ENCODE measurements at regions not wholly inside any gene's neighbourhood (a gene's known extent, or its start where the extent isn't known, plus 50 kb on each side); places are given as distances from the start of the nearest gene placed in this dataset.
A peak's percentile ranks its signal among the peaks of the same experiment; 100 is the strongest.

DNA sequence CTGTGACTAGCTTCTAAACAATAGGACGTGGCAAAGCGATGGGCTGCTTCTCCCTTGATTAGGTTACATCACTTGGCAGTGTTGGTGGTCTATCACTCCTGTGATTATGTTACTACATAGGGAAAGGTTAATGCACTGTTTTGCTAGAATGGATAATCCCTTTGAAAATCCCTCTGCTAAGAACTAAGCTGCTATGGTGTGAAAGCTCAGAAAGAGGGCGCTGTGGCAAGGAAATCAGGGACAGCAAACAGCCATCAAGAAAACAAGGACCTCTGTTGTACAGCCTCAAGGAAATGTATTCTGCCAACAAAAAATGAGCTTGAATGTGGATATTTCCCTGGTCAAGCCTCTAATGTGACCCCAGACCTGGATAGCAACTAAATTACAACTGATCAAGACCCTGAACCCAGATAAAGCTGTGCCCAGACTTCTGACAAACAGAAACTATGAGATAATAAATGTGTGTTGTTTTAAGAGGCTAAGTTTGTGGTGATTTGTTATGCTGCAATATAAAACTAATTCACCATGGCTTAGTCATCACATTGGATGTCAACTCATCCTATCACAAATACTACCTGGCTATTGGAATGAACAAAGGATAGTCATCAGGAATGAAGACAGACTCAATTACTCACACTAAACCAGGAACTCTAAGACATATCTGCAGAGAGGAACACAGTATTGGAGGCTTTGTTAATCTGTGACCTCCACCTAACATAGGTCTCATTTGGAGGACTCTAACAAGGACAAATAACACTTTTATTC, 1215.9 kb downstream of the EFNA5 start:
- intact Hi-C loops (cut with micrococcal nuclease; ENCODE audit: unreplicated experiment), result loop anchor here (10.0 kb wide), 1 partner anchor 420 kb away; no protein-coding TSS in a partner anchor
- Mint-ChIP-seq H3K27ac (ENCODE audit: unreplicated experiment) (peak overlapping the region; percentile 50), H3K36me3 (ENCODE audit: insufficient read depth, unreplicated experiment) (no peaks in the 10 kb centered on the region), H3K4me1 (ENCODE audit: low read depth, unreplicated experiment) (peaks cover 15% of the 10 kb centered on the region), H3K27me3 (ENCODE audit: unreplicated experiment) (no peaks in the 10 kb centered on the region), H3K9me3 (ENCODE audit: low read depth, unreplicated experiment) (no peaks in the 10 kb centered on the region), H3K4me3 (ENCODE audit: low read depth, unreplicated experiment) (no peak overlapping the region)
- DNase-seq, result peak; percentile 41
- CTCF ChIA-PET, result interaction anchor here (0.5 to 1.5 kb wide), 13 partner anchors 12 to 905 kb away, joined by 3 to 6 read pairs (median 4); no protein-coding TSS in a partner anchor
- no TSS peak for BruUV-seq (replicated peaks)
- peak; percentile 72 for TF ChIP-seq CTCF (IDR thresholded peaks at IDR 0.05; ENCODE audit: unreplicated experiment)

DNA sequence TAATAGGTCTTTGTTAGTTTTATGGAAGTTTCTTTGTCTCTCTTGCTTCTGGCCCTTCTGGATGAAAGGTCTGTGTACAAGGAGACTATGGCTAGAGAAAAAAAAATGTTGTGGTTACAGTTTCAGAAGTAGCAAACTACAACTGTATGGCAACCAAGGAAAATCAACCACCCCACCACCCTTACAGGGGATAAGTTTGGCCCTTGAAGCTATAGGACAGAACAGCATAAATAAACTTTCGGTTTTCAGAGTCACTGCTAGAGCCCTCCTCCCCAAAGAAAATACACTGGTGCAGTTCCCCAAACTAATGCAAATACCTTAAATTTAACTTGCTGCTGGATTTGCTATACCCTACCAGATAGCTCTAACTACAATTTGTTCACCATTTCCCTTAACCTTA, 1216.7 kb downstream of the EFNA5 start:
- Mint-ChIP-seq H3K36me3 (ENCODE audit: insufficient read depth, unreplicated experiment) (no peaks in the 10 kb centered on the region), H3K27me3 (ENCODE audit: unreplicated experiment) (no peaks in the 10 kb centered on the region), H3K4me3 (ENCODE audit: low read depth, unreplicated experiment) (no peak overlapping the region), H3K4me1 (ENCODE audit: low read depth, unreplicated experiment) (peaks cover 15% of the 10 kb centered on the region), H3K9me3 (ENCODE audit: low read depth, unreplicated experiment) (no peaks in the 10 kb centered on the region), H3K27ac (ENCODE audit: unreplicated experiment) (peak overlapping the region; percentile 50)
- DNase-seq, result no peak
- intact Hi-C loops (cut with micrococcal nuclease; ENCODE audit: unreplicated experiment), result loop anchor here (10.0 kb wide), 1 partner anchor 421 kb away; no protein-coding TSS in a partner anchor
- no peak for TF ChIP-seq CTCF (IDR thresholded peaks at IDR 0.05; ENCODE audit: unreplicated experiment)
- CTCF ChIA-PET, result interaction anchor here (0.6 to 1.5 kb wide), 4 partner anchors 78 to 651 kb away, joined by 3 to 6 read pairs (median 5); no protein-coding TSS in a partner anchor
- no TSS peak for BruUV-seq (replicated peaks)

GRCh38 chr5:106451998-106452397, 1218.7 kb downstream of the EFNA5 start:
- H3K9me3 Mint-ChIP-seq (ENCODE audit: low read depth, unreplicated experiment), result no peaks in the 10 kb centered on the region
- DNase-seq, result no peak
- H3K27me3 Mint-ChIP-seq (ENCODE audit: unreplicated experiment), result no peaks in the 10 kb centered on the region
- H3K4me3 Mint-ChIP-seq (ENCODE audit: low read depth, unreplicated experiment), result no peak overlapping the region
- CTCF ChIA-PET, result no interaction called here
- BruUV-seq (replicated peaks), result no TSS peak
- H3K27ac Mint-ChIP-seq (ENCODE audit: unreplicated experiment), result no peak overlapping the region
- intact Hi-C loops (cut with micrococcal nuclease; ENCODE audit: unreplicated experiment), result loop anchor here (10.0 kb wide), 1 partner anchor 423 kb away; no protein-coding TSS in a partner anchor
- TF ChIP-seq CTCF (IDR thresholded peaks at IDR 0.05; ENCODE audit: unreplicated experiment), result no peak
- peaks cover 15% of the 10 kb centered on the region for H3K4me1 Mint-ChIP-seq (ENCODE audit: low read depth, unreplicated experiment)
- no peaks in the 10 kb centered on the region for H3K36me3 Mint-ChIP-seq (ENCODE audit: insufficient read depth, unreplicated experiment)

DNA sequence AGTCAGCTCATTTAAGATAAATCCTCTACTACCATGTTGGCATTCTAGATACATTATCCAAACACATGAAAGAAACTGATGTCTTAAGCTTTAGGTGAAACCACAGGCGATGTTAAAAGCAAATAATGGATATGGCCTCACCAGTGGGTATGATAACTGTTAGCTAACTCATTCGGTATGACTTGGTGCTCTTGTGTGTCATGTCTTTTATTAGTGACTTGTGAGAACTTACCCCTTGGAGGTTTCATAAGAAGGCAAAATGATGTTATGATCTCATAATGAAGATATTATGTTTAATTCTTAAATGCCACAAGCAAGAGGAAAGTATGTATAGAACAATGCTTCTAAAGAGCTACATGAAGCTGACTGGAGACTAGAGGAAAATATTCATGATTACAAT, 1227.0 kb downstream of the EFNA5 start:
- no peaks in the 10 kb centered on the region for H3K9me3 Mint-ChIP-seq (ENCODE audit: low read depth, unreplicated experiment)
- BruUV-seq (replicated peaks), result no TSS peak
- no peaks in the 10 kb centered on the region for H3K36me3 Mint-ChIP-seq (ENCODE audit: insufficient read depth, unreplicated experiment)
- H3K27ac Mint-ChIP-seq (ENCODE audit: unreplicated experiment), result no peak overlapping the region
- intact Hi-C loops (cut with micrococcal nuclease; ENCODE audit: unreplicated experiment), result no loop called here
- no peaks in the 10 kb centered on the region for H3K4me1 Mint-ChIP-seq (ENCODE audit: low read depth, unreplicated experiment)
- no peak for TF ChIP-seq CTCF (IDR thresholded peaks at IDR 0.05; ENCODE audit: unreplicated experiment)
- no peak for DNase-seq
- no peak overlapping the region for H3K4me3 Mint-ChIP-seq (ENCODE audit: low read depth, unreplicated experiment)
- no peaks in the 10 kb centered on the region for H3K27me3 Mint-ChIP-seq (ENCODE audit: unreplicated experiment)
- CTCF ChIA-PET, result no interaction called here

Data from Calu3 (cell line).